ENCODE measurements at regions not wholly inside any gene's neighbourhood (a gene's known extent, or its start where the extent isn't known, plus 50 kb on each side); places are given as distances from the start of the nearest gene placed in this dataset.

DNA sequence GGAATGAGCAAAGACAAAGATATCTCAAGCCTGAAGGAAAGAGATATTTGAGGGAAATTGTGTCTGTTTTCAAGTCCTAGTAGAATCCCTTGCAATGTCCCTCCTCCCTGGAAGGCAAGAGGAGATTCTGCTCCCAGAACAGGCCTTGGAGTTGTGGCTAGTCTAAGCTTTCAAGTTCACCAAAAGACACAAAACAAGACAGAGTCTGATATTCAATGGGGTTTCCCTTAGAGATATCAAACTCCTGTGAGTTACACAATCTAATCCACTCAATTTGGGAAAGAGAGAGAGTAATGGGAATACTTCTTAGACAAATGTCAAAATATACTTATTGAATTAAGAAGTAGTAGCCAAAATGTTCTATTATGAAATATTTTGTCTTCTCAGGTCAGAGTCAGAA lies 162.8 kb upstream of the ADAMTS5 start:
- ChIA-PET CTCF (ENCODE audit: low intra/inter-chr PET ratio) (no interaction called here), POLR2A (no interaction called here)
- Histone ChIP-seq H3K9me1 (ENCODE audit: control insufficient read depth, insufficient read depth, low read length) (no peaks in the 10 kb centered on the region), H2AFZ (ENCODE audit: low read depth, low read length) (no peak overlapping the region), H3K4me2 (ENCODE audit: insufficient read depth, low read length) (no peak overlapping the region), H3K4me1 (replicated peaks in 1 of 2; ENCODE audit: control insufficient read depth in 2 of 2, insufficient read depth in 2 of 2, low read length in 2 of 2) (no peaks in the 10 kb centered on the region), H3K27ac (ENCODE audit: extremely low read depth, low read depth, low read length) (no peak overlapping the region), H3K4me3 (no peak overlapping the region), H3K27me3 (ENCODE audit: control insufficient read depth in 2 of 2, insufficient read depth in 2 of 2, low read length in 2 of 2) (no peaks in the 10 kb centered on the region), H3K36me3 (ENCODE audit: control insufficient read depth, insufficient read depth, low read length) (no peaks in the 10 kb centered on the region), H3K9ac (ENCODE audit: insufficient read depth in 1 of 2, low read depth in 2 of 2, low read length in 2 of 2) (no peak overlapping the region), H3K79me2 (ENCODE audit: control insufficient read depth, insufficient read depth, low read length) (no peaks in the 10 kb centered on the region), H3K9me3 (replicated peaks; ENCODE audit: control insufficient read depth, insufficient read depth, low read depth, low read length) (peaks cover 2% of the 10 kb centered on the region; the same call in 1 of the 2 replicates), H4K20me1 (replicated peaks; ENCODE audit: control insufficient read depth, insufficient read depth, low read length) (no peaks in the 10 kb centered on the region)
- ATAC-seq (no peak), FAIRE-seq (no peak), DNase-seq (ENCODE audit: extremely low read depth in 1 of 4, low spot score in 3 of 4) (no peak)
- in situ Hi-C loops (cut with MboI) = no loop called here
- intact Hi-C loops (cut with micrococcal nuclease) = no loop called here
- BruUV-seq (replicated peaks) = no TSS peak
- TF ChIP-seq NRF1 (conservative IDR thresholded peaks at IDR 0.05 in 1 of 2, IDR thresholded peaks at IDR 0.05 in 1 of 2) (no peak), LCOR (CRISPR knock-in tag; IDR thresholded peaks at IDR 0.05) (no peak), ETS2 (tag; IDR thresholded peaks at IDR 0.05; ENCODE audit: borderline replicate concordance, poor library complexity, severe bottlenecking) (no peak), ARID2 (IDR thresholded peaks at IDR 0.05) (no peak), SMAD4 (CRISPR knock-in tag; conservative IDR thresholded peaks at IDR 0.05) (no peak), CREB1 (IDR thresholded peaks at IDR 0.05) (no peak), CREB1 (CRISPR knock-in tag; IDR thresholded peaks at IDR 0.05) (no peak), ZNF436 (CRISPR knock-in tag; IDR thresholded peaks at IDR 0.05) (no peak), PRMT5 (CRISPR knock-in tag; IDR thresholded peaks at IDR 0.05) (no peak), FOS (IDR thresholded peaks at IDR 0.05; ENCODE audit: extremely low read depth, insufficient read length) (no peak), YY1 (IDR thresholded peaks at IDR 0.05; ENCODE audit: borderline replicate concordance in 1 of 3, control insufficient read depth in 1 of 3, extremely low read depth in 1 of 3, insufficient read depth in 3 of 3, insufficient read length in 1 of 3, insufficient replicate concordance in 2 of 3, low read depth in 1 of 3, low read length in 2 of 3) (no peak), STAG1 (CRISPR knock-in tag; IDR thresholded peaks at IDR 0.05; ENCODE audit: borderline replicate concordance) (no peak)
- TF ChIP-seq, protein P1, sequence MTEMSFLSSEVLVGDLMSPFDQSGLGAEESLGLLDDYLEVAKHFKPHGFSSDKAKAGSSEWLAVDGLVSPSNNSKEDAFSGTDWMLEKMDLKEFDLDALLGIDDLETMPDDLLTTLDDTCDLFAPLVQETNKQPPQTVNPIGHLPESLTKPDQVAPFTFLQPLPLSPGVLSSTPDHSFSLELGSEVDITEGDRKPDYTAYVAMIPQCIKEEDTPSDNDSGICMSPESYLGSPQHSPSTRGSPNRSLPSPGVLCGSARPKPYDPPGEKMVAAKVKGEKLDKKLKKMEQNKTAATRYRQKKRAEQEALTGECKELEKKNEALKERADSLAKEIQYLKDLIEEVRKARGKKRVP (CRISPR knock-in tag; IDR thresholded peaks at IDR 0.05) = no peak
- TF ChIP-seq, protein P2, sequence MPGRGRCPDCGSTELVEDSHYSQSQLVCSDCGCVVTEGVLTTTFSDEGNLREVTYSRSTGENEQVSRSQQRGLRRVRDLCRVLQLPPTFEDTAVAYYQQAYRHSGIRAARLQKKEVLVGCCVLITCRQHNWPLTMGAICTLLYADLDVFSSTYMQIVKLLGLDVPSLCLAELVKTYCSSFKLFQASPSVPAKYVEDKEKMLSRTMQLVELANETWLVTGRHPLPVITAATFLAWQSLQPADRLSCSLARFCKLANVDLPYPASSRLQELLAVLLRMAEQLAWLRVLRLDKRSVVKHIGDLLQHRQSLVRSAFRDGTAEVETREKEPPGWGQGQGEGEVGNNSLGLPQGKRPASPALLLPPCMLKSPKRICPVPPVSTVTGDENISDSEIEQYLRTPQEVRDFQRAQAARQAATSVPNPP (IDR thresholded peaks at IDR 0.05; ENCODE audit: borderline replicate concordance, insufficient read depth, insufficient read length) = no peak
- TF ChIP-seq, protein P3, sequence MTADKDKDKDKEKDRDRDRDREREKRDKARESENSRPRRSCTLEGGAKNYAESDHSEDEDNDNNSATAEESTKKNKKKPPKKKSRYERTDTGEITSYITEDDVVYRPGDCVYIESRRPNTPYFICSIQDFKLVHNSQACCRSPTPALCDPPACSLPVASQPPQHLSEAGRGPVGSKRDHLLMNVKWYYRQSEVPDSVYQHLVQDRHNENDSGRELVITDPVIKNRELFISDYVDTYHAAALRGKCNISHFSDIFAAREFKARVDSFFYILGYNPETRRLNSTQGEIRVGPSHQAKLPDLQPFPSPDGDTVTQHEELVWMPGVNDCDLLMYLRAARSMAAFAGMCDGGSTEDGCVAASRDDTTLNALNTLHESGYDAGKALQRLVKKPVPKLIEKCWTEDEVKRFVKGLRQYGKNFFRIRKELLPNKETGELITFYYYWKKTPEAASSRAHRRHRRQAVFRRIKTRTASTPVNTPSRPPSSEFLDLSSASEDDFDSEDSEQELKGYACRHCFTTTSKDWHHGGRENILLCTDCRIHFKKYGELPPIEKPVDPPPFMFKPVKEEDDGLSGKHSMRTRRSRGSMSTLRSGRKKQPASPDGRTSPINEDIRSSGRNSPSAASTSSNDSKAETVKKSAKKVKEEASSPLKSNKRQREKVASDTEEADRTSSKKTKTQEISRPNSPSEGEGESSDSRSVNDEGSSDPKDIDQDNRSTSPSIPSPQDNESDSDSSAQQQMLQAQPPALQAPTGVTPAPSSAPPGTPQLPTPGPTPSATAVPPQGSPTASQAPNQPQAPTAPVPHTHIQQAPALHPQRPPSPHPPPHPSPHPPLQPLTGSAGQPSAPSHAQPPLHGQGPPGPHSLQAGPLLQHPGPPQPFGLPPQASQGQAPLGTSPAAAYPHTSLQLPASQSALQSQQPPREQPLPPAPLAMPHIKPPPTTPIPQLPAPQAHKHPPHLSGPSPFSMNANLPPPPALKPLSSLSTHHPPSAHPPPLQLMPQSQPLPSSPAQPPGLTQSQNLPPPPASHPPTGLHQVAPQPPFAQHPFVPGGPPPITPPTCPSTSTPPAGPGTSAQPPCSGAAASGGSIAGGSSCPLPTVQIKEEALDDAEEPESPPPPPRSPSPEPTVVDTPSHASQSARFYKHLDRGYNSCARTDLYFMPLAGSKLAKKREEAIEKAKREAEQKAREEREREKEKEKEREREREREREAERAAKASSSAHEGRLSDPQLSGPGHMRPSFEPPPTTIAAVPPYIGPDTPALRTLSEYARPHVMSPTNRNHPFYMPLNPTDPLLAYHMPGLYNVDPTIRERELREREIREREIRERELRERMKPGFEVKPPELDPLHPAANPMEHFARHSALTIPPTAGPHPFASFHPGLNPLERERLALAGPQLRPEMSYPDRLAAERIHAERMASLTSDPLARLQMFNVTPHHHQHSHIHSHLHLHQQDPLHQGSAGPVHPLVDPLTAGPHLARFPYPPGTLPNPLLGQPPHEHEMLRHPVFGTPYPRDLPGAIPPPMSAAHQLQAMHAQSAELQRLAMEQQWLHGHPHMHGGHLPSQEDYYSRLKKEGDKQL (CRISPR knock-in tag; IDR thresholded peaks at IDR 0.05; ENCODE audit: borderline replicate concordance) = no peak
